GM23338 (cell line): ENCODE measurements at regions not wholly inside any gene's neighbourhood (a gene's known extent, or its start where the extent isn't known, plus 50 kb on each side); places are given as distances from the start of the nearest gene placed in this dataset.

ENCODE experiments used
- ATAC-seq: fragments of 200-7000 bp; cut with Tn5 transposase; 3 replicates; pipeline ENCODE4 v1.9.1; 2020
- DNase-seq: peaks from one replicate; pipeline ENCODE4 v3.0.0-alpha.2; 2015; ENCODE audit warnings: low spot score
- H2AFZ ChIP-seq: fragments of 200-600 bp; sonication (generic); 2 replicates; pipeline ENCODE4 v1.8.0; 2016; ENCODE audit warnings: antibody characterized with exemption, mild to moderate bottlenecking, moderate library complexity
- H3F3A ChIP-seq: fragments of 200-600 bp; sonication (generic); replicated peaks from 2 replicates; pipeline ENCODE4 v1.8.0; 2017; ENCODE audit warnings: antibody characterized with exemption, mixed run types, low read depth
- H3K27ac ChIP-seq: fragments of 200-600 bp; sonication (generic); 2 replicates; pipeline ENCODE4 v1.6.1; 2016; ENCODE audit warnings: low read depth
- H3K27me3 ChIP-seq: fragments of 200-600 bp; sonication (generic); 2 replicates; pipeline ENCODE4 v1.8.0; 2016; ENCODE audit warnings: mild to moderate bottlenecking, mixed run types, moderate library complexity; ENCODE audit not compliant: insufficient read depth
- H3K36me3 ChIP-seq: fragments of 200-600 bp; sonication (generic); 2 replicates; pipeline ENCODE4 v1.8.0; 2016; ENCODE audit warnings: mild to moderate bottlenecking; ENCODE audit not compliant: insufficient read depth
- H3K4me1 ChIP-seq: fragments of 200-600 bp; sonication (generic); 2 replicates; pipeline ENCODE4 v1.8.0; 2016; ENCODE audit warnings: mild to moderate bottlenecking, moderate library complexity; ENCODE audit not compliant: insufficient read depth
- H3K4me2 ChIP-seq: fragments of 200-600 bp; sonication (generic); 2 replicates; pipeline ENCODE4 v1.7.1; 2017; ENCODE audit warnings: mixed run types
- H3K4me3 ChIP-seq: fragments of 200-600 bp; sonication (generic); 2 replicates; pipeline ENCODE4 v1.6.1; 2016; ENCODE audit warnings: mixed run types
- H3K79me2 ChIP-seq: fragments of 200-600 bp; sonication (generic); replicated peaks from 2 replicates; pipeline ENCODE4 v1.8.0; 2017; ENCODE audit warnings: mild to moderate bottlenecking; ENCODE audit not compliant: insufficient read depth
- H3K9me2 ChIP-seq: fragments of 200-600 bp; sonication (generic); 2 replicates; pipeline ENCODE4 v1.8.0; 2017; ENCODE audit not compliant: insufficient read depth
- H4K20me1 ChIP-seq: fragments of 200-600 bp; sonication (generic); replicated peaks from 2 replicates; pipeline ENCODE4 v1.8.0; 2017; ENCODE audit warnings: mild to moderate bottlenecking; ENCODE audit not compliant: insufficient read depth
- H3K27ac Mint-ChIP-seq: 2 replicates; pipeline ENCODE4 v1.8.0; 2020; ENCODE audit warnings: inconsistent platforms, mild to moderate bottlenecking, moderate library complexity, mixed read lengths
- H3K27me3 Mint-ChIP-seq: 3 replicates; pipeline ENCODE4 v1.8.0; 2022; ENCODE audit warnings: low read depth, mild to moderate bottlenecking, moderate library complexity, mixed read lengths, inconsistent platforms; ENCODE audit not compliant: insufficient read depth, poor library complexity
- H3K36me3 Mint-ChIP-seq: 3 replicates; pipeline ENCODE4 v1.8.0; 2021; ENCODE audit warnings: low read depth, mild to moderate bottlenecking, inconsistent platforms, moderate library complexity, mixed read lengths
- H3K4me1 Mint-ChIP-seq: 3 replicates; pipeline ENCODE4 v1.8.0; 2020; ENCODE audit warnings: mild to moderate bottlenecking, inconsistent platforms, mixed read lengths
- H3K4me3 Mint-ChIP-seq: 3 replicates; pipeline ENCODE4 v1.8.0; 2021; ENCODE audit warnings: moderate library complexity, mild to moderate bottlenecking, inconsistent platforms, mixed read lengths
- H3K9me3 Mint-ChIP-seq: 3 replicates; pipeline ENCODE4 v1.8.0; 2020; ENCODE audit warnings: moderate library complexity, mild to moderate bottlenecking, inconsistent platforms, mixed read lengths
- ETS1 ChIP-seq: IDR thresholded peaks from 2 replicates; pipeline ENCODE4 v1.6.1; 2016; ENCODE audit warnings: antibody characterized with exemption
- POLR2AphosphoS5 ChIP-seq: IDR thresholded peaks from 2 replicates; pipeline ENCODE4 v1.6.1; 2016; ENCODE audit warnings: antibody characterized with exemption, low read depth
- ZNF331 ChIP-seq: fragments of 250-450 bp; sonication (Bioruptor Pico); IDR thresholded peaks from 2 replicates; pipeline ENCODE4 v1.5.0; 2020; ENCODE audit warnings: low read depth, mild to moderate bottlenecking, moderate library complexity
- ZNF462 ChIP-seq: fragments of 250-450 bp; sonication (Bioruptor Pico); IDR thresholded peaks from 2 replicates; pipeline ENCODE4 v1.5.0; 2020; ENCODE audit warnings: mild to moderate bottlenecking, moderate library complexity

GRCh38 chr16:14373406-14373805 is 256.7 kb downstream of the PARN start (continued):
- TF ChIP-seq ETS1 = no peak

- Histone ChIP-seq H4K20me1 (no peaks in the 10 kb centered on the region), H3K9me2 (no peaks in the 10 kb centered on the region), H3K36me3 (no peaks in the 10 kb centered on the region), H3K4me1 (no peaks in the 10 kb centered on the region), H3K27me3 (no peaks in the 10 kb centered on the region), H2AFZ (0 out of 2 replicates have a peak overlapping the region, but pooled peaks have one; percentile 7), H3K27ac (no peak overlapping the region), H3K79me2 (no peaks in the 10 kb centered on the region), H3F3A (no peaks in the 10 kb centered on the region), H3K4me3 (no peak overlapping the region), H3K4me2 (no peak overlapping the region)
- Mint-ChIP-seq H3K27me3 (peaks cover 8% of the 10 kb centered on the region), H3K4me3 (no peak overlapping the region), H3K4me1 (peaks cover 7% of the 10 kb centered on the region; the same call in 2 of the 3 replicates), H3K27ac (no peak overlapping the region), H3K9me3 (no peaks in the 10 kb centered on the region), H3K36me3 (no peaks in the 10 kb centered on the region)
- TF ChIP-seq ZNF331 (CRISPR knock-in tag) (no peak), ZNF462 (CRISPR knock-in tag) (no peak), POLR2AphosphoS5 (no peak)
- ATAC-seq (peak; percentile 67), DNase-seq (peak; percentile 41)
Measured at GRCh38 chr16:14372471-14372870, 257.6 kb downstream of the PARN start.
